ENCODE measurements at regions not wholly inside any gene's neighbourhood (a gene's known extent, or its start where the extent isn't known, plus 50 kb on each side); places are given as distances from the start of the nearest gene placed in this dataset.

DNA sequence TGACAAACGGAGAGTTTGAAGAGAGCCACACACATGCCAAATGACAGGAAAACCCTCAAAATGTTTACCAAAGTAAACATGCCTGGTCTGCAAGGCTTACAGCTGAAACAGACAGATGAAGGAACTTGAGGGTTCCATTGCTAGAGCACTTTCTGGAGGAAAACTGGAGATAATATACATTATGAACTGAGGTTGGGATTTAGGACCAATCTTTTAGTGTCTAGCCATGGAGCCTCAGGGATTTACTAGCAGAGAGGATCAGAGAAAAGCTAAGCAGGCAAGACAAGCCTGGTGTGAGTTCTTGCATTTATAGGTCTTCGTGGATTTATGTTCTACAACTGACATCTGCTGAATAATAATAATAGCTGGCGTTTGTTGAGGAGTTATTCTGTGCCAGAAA lies 205.3 kb downstream of the AEBP2 start:
- H3K9me3 Mint-ChIP-seq, result peaks cover 12 to 31% of the 10 kb centered on the region in 2 donors
- DNase-seq (no peak), ATAC-seq (no peak)
- no peaks in the 10 kb centered on the region for H3K27me3 Mint-ChIP-seq
- H3K27ac Mint-ChIP-seq, result no peak overlapping the region
- peaks cover 7% of the 10 kb centered on the region for H3K4me1 Mint-ChIP-seq
- no peak overlapping the region for H3K4me3 Mint-ChIP-seq

DNA sequence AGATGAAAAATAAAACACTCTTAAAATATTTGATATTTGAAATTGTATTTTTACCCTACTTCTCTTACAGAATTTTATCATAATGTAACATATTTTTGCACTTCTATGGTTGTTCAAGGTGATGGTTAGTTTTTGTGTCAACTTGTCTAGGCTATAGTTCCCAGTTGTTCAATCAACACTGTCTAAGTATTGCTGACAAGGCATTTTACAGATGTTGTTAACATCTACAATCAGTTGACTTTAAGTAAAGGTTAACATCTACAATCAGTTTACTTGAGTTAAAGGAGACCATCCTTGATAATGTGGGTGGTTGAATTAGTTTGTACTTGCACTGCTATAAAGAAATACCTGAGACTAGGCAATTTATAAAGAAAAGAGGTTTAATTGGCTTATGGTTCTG lies 206.5 kb downstream of the AEBP2 start:
- no peak overlapping the region for H3K27ac Mint-ChIP-seq
- no peak overlapping the region for H3K4me3 Mint-ChIP-seq
- no peak for DNase-seq
- no peaks in the 10 kb centered on the region for H3K27me3 Mint-ChIP-seq
- H3K9me3 Mint-ChIP-seq, result peaks cover 12 to 28% of the 10 kb centered on the region in 2 donors
- H3K4me1 Mint-ChIP-seq, result peaks cover 7% of the 10 kb centered on the region
- ATAC-seq, result no peak

DNA sequence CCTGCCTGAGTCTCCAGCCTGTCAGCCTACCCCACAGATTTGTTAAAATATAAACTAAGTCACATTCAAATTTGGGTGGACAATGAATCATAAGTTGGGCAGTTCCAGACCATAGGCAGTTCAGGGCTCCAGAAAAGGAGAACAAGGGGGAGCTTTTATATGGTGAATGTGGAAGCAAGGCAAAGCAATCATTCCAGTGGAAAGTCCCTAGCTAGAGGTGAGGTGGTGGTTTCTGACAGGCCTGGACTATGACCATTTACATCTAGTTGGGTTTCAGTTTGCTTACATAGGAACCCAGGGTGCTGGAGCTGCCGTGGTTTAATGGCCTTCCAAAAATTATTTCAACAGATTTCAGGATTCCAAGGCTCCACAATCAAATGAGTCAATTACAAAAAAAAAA lies 207.3 kb downstream of the AEBP2 start:
- Mint-ChIP-seq H3K9me3 (peaks cover 12 to 25% of the 10 kb centered on the region in 2 donors), H3K27ac (no peak overlapping the region), H3K27me3 (no peaks in the 10 kb centered on the region), H3K4me1 (peaks cover 7% of the 10 kb centered on the region), H3K4me3 (no peak overlapping the region)
- ATAC-seq (no peak), DNase-seq (no peak)

DNA sequence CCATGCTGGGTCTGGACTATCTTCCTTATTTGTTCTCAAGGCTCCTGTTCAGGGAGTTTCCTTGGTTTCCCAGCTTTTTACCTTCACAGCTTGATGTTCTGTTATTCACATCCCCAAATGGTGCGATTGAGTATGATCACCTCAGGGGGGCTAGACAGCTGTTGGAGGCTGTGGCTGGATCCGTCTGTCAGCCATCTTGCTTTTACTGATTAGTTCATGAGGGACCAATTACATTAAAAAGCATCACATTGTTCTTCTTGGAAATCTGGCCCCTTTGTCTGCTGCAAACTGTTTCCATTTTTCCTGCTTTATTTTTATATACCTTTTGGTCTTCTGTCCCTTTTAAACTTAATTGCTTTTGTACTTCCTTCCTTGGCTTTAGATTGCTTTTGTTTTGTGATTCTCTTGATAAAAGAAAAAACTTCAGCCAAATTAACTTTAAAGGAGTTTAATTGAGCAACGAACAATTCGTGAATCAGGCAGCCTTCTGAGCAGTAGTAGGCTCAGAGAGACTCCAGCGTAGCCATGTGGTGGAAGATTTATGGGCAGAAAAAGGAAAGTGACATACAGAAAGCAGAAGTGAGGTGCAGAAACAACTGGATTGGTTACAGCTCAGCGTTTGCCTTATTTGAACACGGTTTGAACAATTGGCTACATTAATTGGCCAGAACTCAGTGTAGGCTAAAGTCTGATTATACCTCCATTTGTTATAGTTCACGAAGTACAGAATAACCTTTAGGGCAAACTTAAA lies 208.7 kb downstream of the AEBP2 start:
- ATAC-seq, result no peak
- Mint-ChIP-seq H3K27me3 (no peaks in the 10 kb centered on the region), H3K9me3 (peaks cover 12 to 25% of the 10 kb centered on the region in 2 donors), H3K4me3 (no peak overlapping the region), H3K4me1 (peaks cover 7% of the 10 kb centered on the region), H3K27ac (peak overlapping the region in 1 of 2 donors; percentile 21)
- DNase-seq, result no peak

DNA sequence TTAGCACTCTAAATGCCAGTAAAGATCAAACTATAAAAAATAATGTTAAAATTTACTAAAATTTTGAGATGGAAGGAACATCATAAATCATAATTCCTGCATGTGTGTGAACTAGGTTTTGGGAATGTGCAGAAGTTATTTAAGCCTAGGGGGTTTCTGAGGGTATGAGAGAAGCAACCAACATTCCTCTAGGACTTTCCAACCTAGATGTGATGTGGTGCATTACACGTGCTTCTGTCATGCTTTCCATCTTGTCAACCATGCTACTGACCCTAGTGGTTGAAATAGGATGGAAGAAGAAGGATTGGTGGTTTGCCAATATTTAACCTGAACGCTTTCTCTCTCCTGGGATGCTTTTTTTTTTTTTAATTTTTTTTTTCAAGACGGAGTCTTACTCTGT lies 209.3 kb downstream of the AEBP2 start:
- H3K4me1 Mint-ChIP-seq, result peaks cover 7% of the 10 kb centered on the region
- peaks cover 12 to 25% of the 10 kb centered on the region in 2 donors for H3K9me3 Mint-ChIP-seq
- H3K4me3 Mint-ChIP-seq, result no peak overlapping the region
- H3K27me3 Mint-ChIP-seq, result no peaks in the 10 kb centered on the region
- ATAC-seq (no peak), DNase-seq (no peak)
- H3K27ac Mint-ChIP-seq, result no peak overlapping the region

DNA sequence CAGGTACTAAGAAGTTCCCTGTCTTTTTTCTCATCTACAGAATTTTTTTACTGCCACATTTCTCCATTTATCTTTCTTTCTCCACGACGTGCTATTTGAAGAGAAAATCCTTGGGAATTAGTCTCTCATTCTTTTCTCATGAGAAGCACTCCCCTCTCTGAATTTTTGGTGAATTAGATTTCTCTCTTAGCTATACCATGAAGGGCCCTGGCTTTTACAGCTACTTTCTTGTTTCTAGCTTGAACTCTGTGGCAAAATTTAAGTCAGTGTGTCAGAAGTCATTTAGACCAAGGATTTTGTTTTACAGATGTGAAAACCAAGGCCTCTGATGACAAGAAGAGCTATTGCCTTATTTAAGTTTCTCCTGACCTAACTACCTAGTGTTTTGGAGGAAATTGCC lies 213.1 kb downstream of the AEBP2 start:
- DNase-seq (no peak), ATAC-seq (no peak)
- peaks cover 6 to 10% of the 10 kb centered on the region in 2 donors for H3K9me3 Mint-ChIP-seq
- H3K27ac Mint-ChIP-seq, result no peak overlapping the region
- H3K4me1 Mint-ChIP-seq, result peaks cover 15% of the 10 kb centered on the region
- no peak overlapping the region for H3K4me3 Mint-ChIP-seq
- H3K27me3 Mint-ChIP-seq, result no peaks in the 10 kb centered on the region

DNA sequence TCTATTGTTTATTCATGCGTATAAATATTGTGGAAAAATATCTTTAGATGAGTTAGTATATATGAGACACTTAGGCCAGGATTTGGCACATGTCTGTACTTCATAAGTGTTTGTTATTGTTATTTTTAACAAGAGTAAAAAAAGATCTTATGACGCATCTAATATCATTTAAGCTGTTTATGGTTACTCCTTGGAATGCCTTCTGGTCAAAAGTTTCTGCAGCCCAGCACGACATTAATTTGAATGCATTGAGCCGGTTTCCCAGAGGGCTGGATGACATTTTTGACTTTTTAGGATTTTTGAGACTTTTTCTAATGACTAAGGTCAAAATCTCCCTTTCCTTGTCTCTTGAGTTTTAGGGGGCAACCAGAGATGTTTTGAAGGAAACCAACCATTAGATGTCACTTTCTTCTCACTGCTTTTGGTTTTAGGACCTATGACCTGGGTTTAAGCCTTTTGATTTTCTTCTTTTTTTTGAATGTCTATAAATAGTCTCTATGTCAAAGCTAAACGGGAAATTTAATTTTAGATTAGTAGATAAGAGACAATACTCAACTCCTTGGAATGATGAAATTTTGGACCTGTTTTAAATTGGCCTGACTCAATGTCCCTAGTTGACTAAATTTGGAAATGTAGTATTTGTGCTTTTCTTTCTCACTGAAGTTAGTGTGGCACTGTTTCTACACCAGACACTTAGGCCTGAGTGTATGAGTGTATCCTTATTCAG lies 215.5 kb downstream of the AEBP2 start:
- H3K27ac Mint-ChIP-seq, result peak overlapping the region in 1 of 2 donors; percentile 25
- H3K9me3 Mint-ChIP-seq, result no peaks in the 10 kb centered on the region
- H3K27me3 Mint-ChIP-seq, result no peaks in the 10 kb centered on the region
- ATAC-seq, result no peak
- no peak for DNase-seq
- no peak overlapping the region for H3K4me3 Mint-ChIP-seq
- peaks cover 15% of the 10 kb centered on the region for H3K4me1 Mint-ChIP-seq

DNA sequence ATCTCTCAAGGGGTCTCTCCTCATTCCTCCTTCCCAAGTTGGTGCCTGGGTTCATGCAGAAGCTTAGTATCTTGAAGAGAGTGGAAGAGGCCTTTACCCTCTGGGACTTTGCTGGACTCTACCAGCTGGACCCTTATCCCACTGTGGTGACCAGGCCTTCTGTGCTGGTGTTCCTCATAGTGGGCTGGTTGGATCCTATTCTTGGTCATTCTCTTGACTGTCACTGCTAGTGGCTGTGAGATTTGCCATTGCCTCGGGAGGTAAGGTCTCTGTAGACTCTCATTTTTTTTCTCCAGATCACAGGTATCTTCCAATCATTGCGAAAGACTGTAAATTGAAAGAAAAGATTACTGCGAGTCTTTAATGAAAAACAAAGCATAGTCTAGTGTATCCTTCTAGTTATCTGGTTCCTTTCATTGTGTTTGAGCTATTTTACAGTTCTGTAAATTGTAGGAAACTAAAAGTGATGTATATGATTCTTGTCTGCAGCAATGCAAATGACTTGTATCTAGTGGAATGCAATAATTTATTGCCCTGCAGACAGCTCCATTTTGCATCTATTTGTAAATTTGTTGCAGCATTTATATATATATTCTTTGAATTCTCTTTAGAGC lies 217.9 kb downstream of the AEBP2 start:
- no peak for ATAC-seq
- H3K27ac Mint-ChIP-seq, result no peak overlapping the region
- DNase-seq, result no peak
- peaks cover 23% of the 10 kb centered on the region for H3K4me1 Mint-ChIP-seq
- no peaks in the 10 kb centered on the region for H3K9me3 Mint-ChIP-seq
- H3K27me3 Mint-ChIP-seq, result no peaks in the 10 kb centered on the region
- no peak overlapping the region for H3K4me3 Mint-ChIP-seq

DNA sequence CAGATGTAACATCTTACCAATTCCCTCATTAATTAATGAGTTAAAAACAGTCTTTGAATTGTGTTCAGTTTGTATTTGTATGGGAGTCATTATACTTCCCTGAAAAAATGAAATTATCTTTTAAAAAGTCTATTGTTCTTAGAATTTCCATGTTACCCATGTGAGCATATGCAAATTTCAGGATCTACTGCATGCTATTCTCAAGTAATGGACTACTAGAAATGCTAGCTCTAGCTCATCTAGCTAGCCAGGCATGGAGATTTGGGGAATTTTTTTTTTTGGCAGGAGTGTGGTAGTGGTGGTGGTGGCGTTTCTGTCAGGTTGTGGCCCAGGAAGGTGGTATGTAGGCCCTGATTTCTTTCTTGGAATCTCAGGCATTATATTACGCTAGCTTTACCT lies 218.4 kb downstream of the AEBP2 start:
- no peak for ATAC-seq
- Mint-ChIP-seq H3K4me3 (no peak overlapping the region), H3K9me3 (no peaks in the 10 kb centered on the region), H3K4me1 (peaks cover 23% of the 10 kb centered on the region), H3K27ac (no peak overlapping the region), H3K27me3 (no peaks in the 10 kb centered on the region)
- DNase-seq, result no peak

DNA sequence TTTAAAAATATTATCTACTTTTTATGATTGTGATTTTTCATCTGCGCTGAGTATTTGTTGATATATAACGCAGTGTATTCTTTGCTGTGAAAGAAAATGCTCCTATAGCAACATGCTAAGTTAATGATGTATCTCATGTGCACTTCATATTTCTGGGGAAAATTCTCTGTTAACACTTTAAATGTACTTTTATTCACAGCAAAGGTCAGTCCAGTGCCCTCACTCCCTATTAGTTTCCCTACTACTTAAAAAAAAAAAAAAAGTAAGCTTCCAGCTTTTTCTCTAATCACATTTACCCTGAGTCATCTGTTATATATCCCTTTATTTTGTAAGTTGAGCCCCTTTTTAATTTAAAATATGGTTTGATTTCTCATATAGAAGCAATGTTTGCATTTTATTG lies 219.8 kb downstream of the AEBP2 start:
- no peak for DNase-seq
- Mint-ChIP-seq H3K27me3 (no peaks in the 10 kb centered on the region), H3K9me3 (peaks cover 0 to 10% of the 10 kb centered on the region in 2 donors), H3K27ac (no peak overlapping the region), H3K4me1 (peaks cover 23% of the 10 kb centered on the region), H3K4me3 (no peak overlapping the region)
- no peak for ATAC-seq

DNA sequence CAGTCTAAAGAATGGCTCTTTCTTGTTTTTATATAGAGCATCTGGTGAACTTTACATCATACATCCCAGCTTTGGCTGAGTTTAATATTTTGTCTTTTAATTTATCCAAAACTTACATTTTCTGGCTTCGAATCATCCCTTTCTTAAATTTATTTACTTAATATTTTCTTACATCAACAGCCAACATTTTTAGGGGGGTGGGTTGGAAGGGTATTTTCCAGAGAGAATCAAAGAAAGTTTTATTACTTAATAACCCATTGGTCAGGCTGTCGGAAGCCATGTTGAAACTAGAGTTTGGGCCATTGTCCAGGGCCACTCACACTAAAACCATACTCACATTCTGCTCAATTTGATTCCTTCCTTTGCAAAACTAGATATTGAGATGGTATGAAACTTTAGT lies 220.2 kb downstream of the AEBP2 start:
- ATAC-seq, result no peak
- DNase-seq, result no peak
- H3K27me3 Mint-ChIP-seq, result no peaks in the 10 kb centered on the region
- H3K9me3 Mint-ChIP-seq, result peaks cover 0 to 10% of the 10 kb centered on the region in 2 donors
- H3K4me1 Mint-ChIP-seq, result peaks cover 23% of the 10 kb centered on the region
- no peak overlapping the region for H3K27ac Mint-ChIP-seq
- no peak overlapping the region for H3K4me3 Mint-ChIP-seq

DNA sequence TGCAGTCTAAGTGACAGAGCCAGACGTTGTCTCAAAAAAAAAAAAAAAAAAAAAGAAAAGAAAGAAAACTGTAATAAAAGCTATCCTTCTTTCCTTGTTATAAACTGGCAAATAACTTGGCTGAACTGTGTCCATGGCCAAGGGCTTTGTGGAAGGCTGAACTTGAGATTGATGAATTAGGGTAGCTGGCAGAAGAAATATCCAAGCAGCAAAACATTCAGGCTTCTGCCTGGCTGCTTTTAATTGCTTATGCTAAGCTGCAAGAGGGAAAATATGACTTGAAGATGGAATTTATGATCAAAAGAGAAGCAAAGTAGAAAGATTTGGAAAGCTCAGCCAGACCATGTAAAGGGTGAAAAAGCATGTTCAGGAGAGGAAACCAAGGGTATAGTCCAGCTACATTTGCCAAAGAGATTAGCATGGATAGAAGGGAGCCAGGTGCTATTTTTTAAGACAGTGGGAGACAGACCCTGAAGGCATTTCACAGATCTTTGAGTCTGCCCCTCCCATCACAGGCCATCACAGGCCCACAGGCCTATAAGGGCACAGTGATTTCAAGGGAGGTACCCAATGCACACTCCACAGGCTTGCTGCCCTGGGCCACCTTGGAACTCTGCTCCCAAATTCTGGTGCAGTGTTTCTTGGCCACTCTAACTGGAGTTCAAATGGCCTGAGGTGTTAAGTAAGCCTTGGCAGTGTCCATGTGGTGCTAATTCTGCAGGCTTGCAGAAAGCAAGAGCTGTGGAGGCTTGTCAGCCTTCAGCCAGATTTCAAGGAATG lies 226.0 kb downstream of the AEBP2 start:
- Mint-ChIP-seq H3K9me3 (peaks cover 0 to 10% of the 10 kb centered on the region in 2 donors), H3K4me3 (no peak overlapping the region), H3K27ac (no peak overlapping the region), H3K4me1 (peaks cover 8% of the 10 kb centered on the region), H3K27me3 (no peaks in the 10 kb centered on the region)
- ATAC-seq, result peak; percentile 23
- no peak for DNase-seq

DNA sequence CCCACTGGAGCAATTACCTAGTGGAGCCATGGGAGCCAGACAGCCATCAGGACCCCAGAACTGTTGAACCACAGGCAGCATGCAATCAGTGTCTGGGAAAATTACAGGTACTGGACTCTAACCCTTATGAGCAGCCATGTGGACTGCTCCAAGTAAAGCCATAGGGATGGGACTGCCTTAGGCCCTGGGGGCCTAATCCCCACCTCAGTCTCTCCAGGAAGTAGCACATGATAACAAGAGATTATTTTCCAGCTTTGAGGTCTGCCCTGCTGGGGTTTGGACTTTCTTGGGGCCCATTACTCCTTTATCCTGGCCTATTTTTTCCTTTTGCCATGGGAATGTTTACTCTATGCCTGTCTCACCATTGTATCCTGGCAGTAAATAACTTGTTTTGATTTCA lies 226.8 kb downstream of the AEBP2 start:
- ATAC-seq (peak; percentile 12), DNase-seq (no peak)
- Mint-ChIP-seq H3K27me3 (no peaks in the 10 kb centered on the region), H3K4me1 (peaks cover 3% of the 10 kb centered on the region), H3K27ac (no peak overlapping the region), H3K9me3 (peaks cover 0 to 10% of the 10 kb centered on the region in 2 donors), H3K4me3 (no peak overlapping the region)

DNA sequence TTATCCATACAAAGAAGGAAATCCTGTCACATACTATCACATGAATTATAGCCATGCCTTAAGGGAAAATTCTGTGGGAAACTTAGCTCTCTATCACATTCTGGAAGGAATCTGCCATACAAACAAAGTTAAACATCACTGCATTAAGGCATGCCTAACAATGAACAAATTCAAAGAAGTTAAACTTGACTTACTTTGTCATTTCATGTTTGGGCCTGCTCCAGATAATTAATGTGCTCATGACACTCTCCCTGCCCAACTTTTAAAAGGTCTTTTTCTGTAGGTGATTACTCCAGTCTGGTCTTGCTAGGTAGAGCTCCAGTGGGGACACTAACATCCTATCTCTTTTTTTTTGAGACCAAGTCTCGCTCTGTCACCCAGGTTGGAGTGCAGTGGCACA lies 230.5 kb downstream of the AEBP2 start:
- no peaks in the 10 kb centered on the region for H3K9me3 Mint-ChIP-seq
- no peak overlapping the region for H3K4me3 Mint-ChIP-seq
- no peak for ATAC-seq
- H3K27me3 Mint-ChIP-seq, result no peaks in the 10 kb centered on the region
- DNase-seq, result no peak
- no peaks in the 10 kb centered on the region for H3K4me1 Mint-ChIP-seq
- no peak overlapping the region for H3K27ac Mint-ChIP-seq

DNA sequence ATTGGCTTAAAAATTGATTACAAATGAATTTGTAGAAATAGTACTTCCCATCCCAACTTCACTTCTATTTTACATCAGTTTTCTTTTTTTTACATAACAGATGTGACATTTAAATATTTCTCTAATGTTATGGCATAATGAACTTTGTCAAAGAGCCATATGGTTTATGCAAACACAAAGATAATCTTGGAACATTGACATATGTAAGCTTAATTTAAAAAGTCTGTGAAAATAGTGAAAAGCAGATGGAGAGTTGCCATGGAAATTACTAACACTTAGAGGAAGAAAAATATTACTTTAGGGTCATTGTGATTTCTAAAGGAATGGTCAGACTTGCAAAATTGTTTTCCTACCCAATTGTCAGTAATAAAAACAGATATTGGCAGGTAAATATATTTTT lies 232.4 kb downstream of the AEBP2 start:
- no peaks in the 10 kb centered on the region for H3K27me3 Mint-ChIP-seq
- DNase-seq (no peak), ATAC-seq (no peak)
- no peak overlapping the region for H3K27ac Mint-ChIP-seq
- H3K4me1 Mint-ChIP-seq, result peaks cover 12% of the 10 kb centered on the region
- no peak overlapping the region for H3K4me3 Mint-ChIP-seq
- peaks cover 2 to 3% of the 10 kb centered on the region in 2 donors for H3K9me3 Mint-ChIP-seq
